Astrocyte (in vitro differentiated cells and primary cell): ENCODE measurements at regions not wholly inside any gene's neighbourhood (a gene's known extent, or its start where the extent isn't known, plus 50 kb on each side); places are given as distances from the start of the nearest gene placed in this dataset.

Experiments
- EZH2 ChIP-seq: IDR thresholded peaks from 2 replicates; pipeline ENCODE4 v1.6.1; 2012; ENCODE audit warnings: mild to moderate bottlenecking, low read length, inconsistent platforms; ENCODE audit not compliant: insufficient read depth
- TF ChIP-seq, protein P1 (sequence below): IDR thresholded peaks from 2 replicates; pipeline ENCODE4 v1.5.1; 2011; ENCODE audit warnings: low read depth, mild to moderate bottlenecking, inconsistent platforms, low read length, moderate library complexity; ENCODE audit not compliant: insufficient read depth

GRCh38 chr15:96551196-96551595 lies 220.7 kb downstream of the NR2F2 start:
- TF ChIP-seq, protein P1, sequence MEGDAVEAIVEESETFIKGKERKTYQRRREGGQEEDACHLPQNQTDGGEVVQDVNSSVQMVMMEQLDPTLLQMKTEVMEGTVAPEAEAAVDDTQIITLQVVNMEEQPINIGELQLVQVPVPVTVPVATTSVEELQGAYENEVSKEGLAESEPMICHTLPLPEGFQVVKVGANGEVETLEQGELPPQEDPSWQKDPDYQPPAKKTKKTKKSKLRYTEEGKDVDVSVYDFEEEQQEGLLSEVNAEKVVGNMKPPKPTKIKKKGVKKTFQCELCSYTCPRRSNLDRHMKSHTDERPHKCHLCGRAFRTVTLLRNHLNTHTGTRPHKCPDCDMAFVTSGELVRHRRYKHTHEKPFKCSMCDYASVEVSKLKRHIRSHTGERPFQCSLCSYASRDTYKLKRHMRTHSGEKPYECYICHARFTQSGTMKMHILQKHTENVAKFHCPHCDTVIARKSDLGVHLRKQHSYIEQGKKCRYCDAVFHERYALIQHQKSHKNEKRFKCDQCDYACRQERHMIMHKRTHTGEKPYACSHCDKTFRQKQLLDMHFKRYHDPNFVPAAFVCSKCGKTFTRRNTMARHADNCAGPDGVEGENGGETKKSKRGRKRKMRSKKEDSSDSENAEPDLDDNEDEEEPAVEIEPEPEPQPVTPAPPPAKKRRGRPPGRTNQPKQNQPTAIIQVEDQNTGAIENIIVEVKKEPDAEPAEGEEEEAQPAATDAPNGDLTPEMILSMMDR, result no peak
- no peak for TF ChIP-seq EZH2
